Liver (tissue), 6 donors: ENCODE measurements at regions not wholly inside any gene's neighbourhood (a gene's known extent, or its start where the extent isn't known, plus 50 kb on each side); places are given as distances from the start of the nearest gene placed in this dataset.
"Not testable (repeated sequence)": the region's sequence is repeated elsewhere in the genome, so short reads cannot be mapped to it uniquely, and the experiment has no call there.

Source experiments
- DNase-seq: peaks from one replicate; pipeline ENCODE4 v3.0.0-alpha.2; 2017; ENCODE audit warnings: low spot score
- H3K27ac ChIP-seq, 2 donors: one replicate each; pipeline ENCODE4 v1.7.0; 2013; ENCODE audit warnings: inconsistent platforms in 2 of 2, low read length in 2 of 2, control low read depth in 1 of 2, low read depth in 1 of 2, mild to moderate bottlenecking in 1 of 2
- H3K27me3 ChIP-seq, 4 donors: one replicate each; pipeline versions ENCODE4 v1.6.1 to v1.7.0; 2013; ENCODE audit warnings: low read length in 3 of 4, inconsistent platforms in 1 of 4, mild to moderate bottlenecking in 1 of 4, moderate library complexity in 1 of 4; ENCODE audit not compliant: control insufficient read depth in 4 of 4, insufficient read depth in 4 of 4
- H3K36me3 ChIP-seq, 4 donors: one replicate each; pipeline versions ENCODE4 v1.6.1 to v1.7.0; 2013; ENCODE audit warnings: low read length in 3 of 4, mild to moderate bottlenecking in 3 of 4, low read depth in 1 of 4, moderate library complexity in 1 of 4; ENCODE audit not compliant: control insufficient read depth in 4 of 4, insufficient read depth in 3 of 4
- H3K4me1 ChIP-seq, 4 donors: one replicate each; pipeline versions ENCODE4 v1.6.1 to v1.7.0; 2013; ENCODE audit warnings: low read length in 3 of 4, mild to moderate bottlenecking in 3 of 4, moderate library complexity in 1 of 4; ENCODE audit not compliant: control insufficient read depth in 4 of 4, insufficient read depth in 4 of 4
- H3K4me3 ChIP-seq, 3 donors: one replicate each; pipeline versions ENCODE4 v1.6.1 to v1.7.0; 2013; ENCODE audit warnings: low read length in 3 of 3, control low read depth in 1 of 3, low read depth in 1 of 3, mild to moderate bottlenecking in 1 of 3
- H3K9ac ChIP-seq, 2 donors: one replicate each; pipeline ENCODE4 v1.7.0; 2013; ENCODE audit warnings: low read length in 2 of 2, mild to moderate bottlenecking in 2 of 2, moderate library complexity in 2 of 2, control low read depth in 1 of 2, low read depth in 1 of 2
- H3K9me3 ChIP-seq, 4 donors: one replicate each; pipeline versions ENCODE4 v1.6.1 to v1.7.0; 2013; ENCODE audit warnings: low read length in 3 of 4; ENCODE audit not compliant: control insufficient read depth in 4 of 4
- WGBS: extraction: QIAGEN DNeasy Blood & Tissue Kit; methylation state at CpG from one replicate; pipeline ENCODE4 v1.1.7; 2013; 5-methylcytosine and 5-hydroxymethylcytosine counted together
- donor health status: healthy.
- donor health status: healthy.
- donor health status: healthy.

- not testable (repeated sequence) for H3K27ac ChIP-seq, DNase-seq, H3K4me3 ChIP-seq, H3K36me3 ChIP-seq, H3K9ac ChIP-seq, H3K9me3 ChIP-seq, H3K4me1 ChIP-seq, H3K27me3 ChIP-seq
- 69% methylated on average over 5 of the region's 5 CpGs for WGBS
Observed at GRCh38 chr14:59138576-59138975, 49.9 kb upstream of the DAAM1 start.
